Ectodermal cell (in vitro differentiated cells): ENCODE measurements at regions not wholly inside any gene's neighbourhood (a gene's known extent, or its start where the extent isn't known, plus 50 kb on each side); places are given as distances from the start of the nearest gene placed in this dataset.

Source experiments
- H3K27ac ChIP-seq: 2 replicates; pipeline ENCODE4 v1.7.0; 2013; ENCODE audit warnings: mild to moderate bottlenecking, low read depth, low read length; ENCODE audit not compliant: insufficient read depth, poor library complexity, severe bottlenecking
- H3K27me3 ChIP-seq: 2 replicates; pipeline ENCODE4 v1.7.0; 2013; ENCODE audit warnings: mild to moderate bottlenecking, low read length; ENCODE audit not compliant: insufficient read depth, control insufficient read depth, poor library complexity, severe bottlenecking
- H3K36me3 ChIP-seq: one replicate; pipeline ENCODE4 v1.7.0; 2013; ENCODE audit warnings: low read length; ENCODE audit not compliant: control insufficient read depth, insufficient read depth
- H3K4me1 ChIP-seq: one replicate; pipeline ENCODE4 v1.7.0; 2013; ENCODE audit warnings: low read length; ENCODE audit not compliant: control insufficient read depth, insufficient read depth
- H3K4me3 ChIP-seq: 2 replicates; pipeline ENCODE4 v1.7.0; 2013; ENCODE audit warnings: low read depth, low read length, control low read depth; ENCODE audit not compliant: insufficient read depth
- H3K9me3 ChIP-seq: 2 replicates; pipeline ENCODE4 v1.7.0; 2013; ENCODE audit warnings: mild to moderate bottlenecking, low read length, moderate library complexity; ENCODE audit not compliant: control insufficient read depth
- WGBS, 2 experiments: methylation state at CpG; one replicate each; pipeline ENCODE4 v1.1.7; 2013; ENCODE audit warnings: missing lambda C conversion rate in 2 of 2; 5-methylcytosine and 5-hydroxymethylcytosine counted together

DNA sequence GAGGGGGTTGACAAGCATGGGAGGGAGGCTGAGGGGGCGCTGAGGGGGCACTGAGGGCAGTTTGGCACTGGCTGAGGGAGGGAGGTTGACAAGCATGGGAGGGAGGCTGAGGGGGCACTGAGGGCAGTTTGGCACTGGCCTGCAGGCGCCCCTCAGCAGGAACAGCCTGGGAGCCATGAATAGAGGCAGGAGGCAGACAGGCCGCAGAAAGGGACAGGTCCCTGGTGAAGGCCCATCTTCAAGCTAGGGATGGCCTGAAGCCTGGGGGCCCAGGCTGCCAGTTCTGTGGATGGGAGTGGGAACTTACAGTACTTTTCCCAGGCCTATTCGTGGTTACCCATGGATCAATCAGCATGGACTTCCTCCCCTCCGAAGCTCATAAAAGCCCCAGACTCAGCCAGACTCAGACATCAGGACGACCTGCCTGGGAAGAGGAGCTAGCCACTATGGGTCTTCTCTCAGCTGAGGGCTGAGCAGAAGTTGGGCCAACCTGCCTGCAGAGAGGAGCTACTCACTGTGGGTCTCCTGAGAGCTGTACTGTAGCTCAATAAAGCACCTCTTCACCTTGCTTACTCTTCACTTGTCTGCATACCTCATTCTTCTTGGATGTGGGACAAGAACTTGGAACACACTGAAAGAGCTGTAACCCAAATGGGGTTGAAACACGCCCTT, 72.8 kb upstream of the BRD7 start:
- Histone ChIP-seq H3K36me3 (no peaks in the 10 kb centered on the region), H3K27ac (no peak overlapping the region), H3K9me3 (peaks cover 4% of the 10 kb centered on the region), H3K27me3 (no peaks in the 10 kb centered on the region), H3K4me1 (no peaks in the 10 kb centered on the region), H3K4me3 (no peak overlapping the region)
- WGBS, 2 experiments, result 60 to 61% methylated on average over 6 of the region's 7 CpGs

DNA sequence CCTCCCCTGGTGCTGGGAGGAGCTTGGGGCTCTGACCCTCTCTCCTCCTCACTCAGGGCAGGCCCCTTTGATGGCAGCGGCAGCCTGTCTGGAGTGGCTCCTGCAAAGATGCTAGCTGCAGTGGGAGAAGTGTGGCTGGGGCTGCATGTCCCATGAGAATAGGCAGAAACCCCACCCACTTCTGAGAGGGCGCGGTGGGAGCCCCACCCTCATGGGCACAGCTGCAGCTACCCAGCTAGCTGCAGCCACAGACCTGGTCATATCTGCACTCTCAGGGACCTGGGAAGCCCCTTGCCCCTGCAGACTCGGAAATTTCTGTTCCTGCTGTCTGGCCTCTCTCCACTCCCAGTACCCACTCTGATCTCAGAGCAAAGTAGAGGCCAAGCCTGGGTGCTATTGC, 72.2 kb upstream of the BRD7 start:
- Histone ChIP-seq H3K4me1 (no peaks in the 10 kb centered on the region), H3K36me3 (no peaks in the 10 kb centered on the region), H3K4me3 (no peak overlapping the region), H3K9me3 (peaks cover 4% of the 10 kb centered on the region), H3K27ac (no peak overlapping the region), H3K27me3 (no peaks in the 10 kb centered on the region)
- WGBS, 2 experiments, result 94% methylated on average over 4 of the region's 4 CpGs

DNA sequence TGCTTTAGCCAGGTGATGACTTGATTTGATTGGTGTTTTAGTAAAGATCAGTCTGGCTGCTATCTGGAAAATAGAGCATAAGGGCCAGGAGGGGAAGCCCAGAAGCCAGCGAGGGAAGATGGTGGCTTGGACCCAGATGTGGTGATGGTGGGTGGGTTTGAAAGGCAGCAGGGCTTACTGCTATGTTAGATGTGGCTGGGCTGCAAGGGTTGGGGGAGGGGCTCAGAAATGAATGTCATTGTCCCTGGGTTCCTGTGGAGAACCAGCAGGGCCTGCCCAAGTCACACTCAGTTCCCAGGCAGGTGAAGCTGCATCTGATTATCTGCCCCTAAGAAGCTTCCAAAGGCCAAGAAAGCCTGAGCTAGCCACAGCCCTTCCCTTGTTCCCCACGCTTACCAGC, 71.7 kb upstream of the BRD7 start:
- Histone ChIP-seq H3K36me3 (no peaks in the 10 kb centered on the region), H3K4me1 (no peaks in the 10 kb centered on the region)
- 92% methylated on average over 2 of the region's 2 CpGs for WGBS, 2 experiments

DNA sequence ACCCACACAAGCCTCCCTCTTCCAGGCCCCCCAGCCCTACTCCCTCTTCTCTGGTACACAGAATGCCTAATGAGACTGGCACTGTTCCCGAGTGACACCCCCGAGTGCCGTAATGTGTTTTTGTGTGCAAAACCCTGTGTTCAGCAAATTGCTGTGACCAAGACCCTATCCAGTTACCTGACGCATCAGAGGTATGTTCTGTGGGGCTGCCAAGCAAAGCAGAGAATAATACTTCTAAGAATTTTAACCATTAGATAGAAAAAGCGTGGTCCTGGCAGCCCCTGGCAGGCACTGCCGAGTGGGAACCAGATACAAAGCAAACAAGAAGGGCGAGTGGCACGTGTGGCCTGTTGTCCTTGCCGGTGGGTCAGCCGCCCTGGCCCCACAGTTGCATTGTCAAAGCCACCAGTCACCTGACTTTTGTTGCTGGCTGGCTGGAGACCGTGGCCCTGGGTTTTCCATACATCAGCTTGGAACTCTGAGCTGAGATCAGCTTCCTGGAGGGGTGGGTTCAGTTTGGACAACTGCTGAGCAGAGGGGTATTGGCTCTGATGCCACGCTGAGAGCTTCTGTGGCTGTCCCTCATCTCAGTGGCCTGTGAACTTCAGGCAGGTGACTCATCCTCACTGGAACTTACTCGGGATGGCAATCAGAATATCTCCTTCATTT, 69.1 kb upstream of the BRD7 start:
- H3K4me3 ChIP-seq, result no peak overlapping the region
- no peaks in the 10 kb centered on the region for H3K4me1 ChIP-seq
- no peaks in the 10 kb centered on the region for H3K27me3 ChIP-seq
- peaks cover 4% of the 10 kb centered on the region for H3K9me3 ChIP-seq
- 88% methylated on average over 13 of the region's 13 CpGs for whole genome bisulfite sequencing, 2 experiments
- H3K27ac ChIP-seq, result no peak overlapping the region
- H3K36me3 ChIP-seq, result no peaks in the 10 kb centered on the region

More for the DNA sequence above, 71.7 kb upstream of the BRD7 start:
- H3K4me3 ChIP-seq, result no peak overlapping the region
- peaks cover 4% of the 10 kb centered on the region for H3K9me3 ChIP-seq
- H3K27ac ChIP-seq, result no peak overlapping the region
- no peaks in the 10 kb centered on the region for H3K27me3 ChIP-seq

DNA sequence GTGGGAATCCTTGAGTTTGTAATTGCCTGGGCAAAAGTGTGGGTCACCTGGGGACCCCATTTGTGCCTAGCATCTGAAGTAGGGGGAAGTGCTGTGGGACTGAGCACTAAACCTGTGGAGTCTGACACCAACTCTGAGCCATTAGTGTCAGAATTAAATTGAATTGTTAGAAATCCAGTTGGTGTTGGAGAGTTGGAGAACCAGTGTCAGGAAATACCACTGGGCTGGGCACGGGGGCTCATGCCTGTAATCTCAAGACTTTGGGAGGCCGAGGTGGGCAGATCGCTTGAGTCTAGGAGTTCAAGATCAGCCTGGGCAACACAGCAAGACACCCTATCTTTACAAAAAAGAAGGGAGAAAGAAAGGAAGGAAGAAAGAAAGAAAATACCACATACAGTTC, 67.5 kb upstream of the BRD7 start:
- Histone ChIP-seq H3K4me1 (no peaks in the 10 kb centered on the region), H3K4me3 (no peak overlapping the region), H3K9me3 (peaks cover 4% of the 10 kb centered on the region), H3K36me3 (no peaks in the 10 kb centered on the region), H3K27me3 (no peaks in the 10 kb centered on the region), H3K27ac (no peak overlapping the region)
- WGBS, 2 experiments, result 91 to 97% methylated on average over 2 to 3 of the region's 3 CpGs

- Histone ChIP-seq H3K4me3 (no peak overlapping the region), H3K27me3 (no peaks in the 10 kb centered on the region), H3K27ac (no peak overlapping the region), H3K36me3 (no peaks in the 10 kb centered on the region), H3K9me3 (no peaks in the 10 kb centered on the region), H3K4me1 (no peaks in the 10 kb centered on the region)
- WGBS, 2 experiments, result 90 to 92% methylated on average over 7 of the region's 7 CpGs
Observed at GRCh38 chr16:50434872-50435478, 66.2 kb upstream of the BRD7 start.

- no peak overlapping the region for H3K4me3 ChIP-seq
- WGBS, 2 experiments, result 62 to 65% methylated on average over 3 of the region's 3 CpGs
- H3K27me3 ChIP-seq, result no peaks in the 10 kb centered on the region
- H3K4me1 ChIP-seq, result no peaks in the 10 kb centered on the region
- H3K9me3 ChIP-seq, result no peaks in the 10 kb centered on the region
- H3K36me3 ChIP-seq, result no peaks in the 10 kb centered on the region
- H3K27ac ChIP-seq, result no peak overlapping the region
Observed at GRCh38 chr16:50430076-50430475, 61.3 kb upstream of the BRD7 start.

DNA sequence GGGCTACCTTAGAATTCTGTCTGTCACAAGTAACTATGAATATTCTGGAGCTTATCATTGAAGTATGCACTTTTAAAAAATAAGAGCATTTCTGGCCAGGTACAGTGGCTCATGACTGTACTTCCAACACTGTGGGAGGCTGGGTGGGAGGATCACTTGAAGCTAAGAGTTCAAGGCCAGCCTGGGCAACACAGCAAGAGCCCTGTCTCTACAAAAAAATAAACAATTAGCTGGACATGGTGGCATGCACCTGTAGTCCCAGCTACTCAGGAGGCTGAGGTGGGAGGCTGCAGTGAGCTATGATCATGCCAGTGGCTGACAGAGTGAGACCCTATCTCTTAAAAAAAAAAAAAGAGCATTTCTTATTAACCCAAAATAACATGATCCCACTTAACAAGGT, 60.0 kb upstream of the BRD7 start:
- Histone ChIP-seq H3K9me3 (no peaks in the 10 kb centered on the region), H3K4me1 (no peaks in the 10 kb centered on the region), H3K27ac (no peak overlapping the region), H3K4me3 (no peak overlapping the region), H3K27me3 (no peaks in the 10 kb centered on the region), H3K36me3 (no peaks in the 10 kb centered on the region)

- 77 to 96% methylated on average over 2 of the region's 2 CpGs for WGBS, 2 experiments
- Histone ChIP-seq H3K9me3 (no peaks in the 10 kb centered on the region), H3K27me3 (no peaks in the 10 kb centered on the region), H3K4me3 (no peak overlapping the region), H3K36me3 (no peaks in the 10 kb centered on the region), H3K27ac (no peak overlapping the region), H3K4me1 (peaks cover 5% of the 10 kb centered on the region)
Observed at GRCh38 chr16:50428116-50428515, 59.3 kb upstream of the BRD7 start.

GRCh38 chr16:50427107-50427506, 58.3 kb upstream of the BRD7 start:
- Histone ChIP-seq H3K9me3 (no peaks in the 10 kb centered on the region), H3K27ac (no peak overlapping the region), H3K4me3 (no peak overlapping the region), H3K4me1 (peaks cover 8% of the 10 kb centered on the region), H3K27me3 (no peaks in the 10 kb centered on the region), H3K36me3 (no peaks in the 10 kb centered on the region)
- 96 to 97% methylated on average over 6 of the region's 6 CpGs for WGBS, 2 experiments
